SHP77 treated with DMSO at 0.1 percent for 48 hours (cell line): ENCODE measurements at regions not wholly inside any gene's neighbourhood (a gene's known extent, or its start where the extent isn't known, plus 50 kb on each side); places are given as distances from the start of the nearest gene placed in this dataset.
"Not testable (repeated sequence)": the region's sequence is repeated elsewhere in the genome, so short reads cannot be mapped to it uniquely, and the experiment has no call there.

ENCODE experiments used
- DNase-seq: peaks from one replicate; lab custom pipeline; 2025; lab: John Stamatoyannopoulos, UW

DNA sequence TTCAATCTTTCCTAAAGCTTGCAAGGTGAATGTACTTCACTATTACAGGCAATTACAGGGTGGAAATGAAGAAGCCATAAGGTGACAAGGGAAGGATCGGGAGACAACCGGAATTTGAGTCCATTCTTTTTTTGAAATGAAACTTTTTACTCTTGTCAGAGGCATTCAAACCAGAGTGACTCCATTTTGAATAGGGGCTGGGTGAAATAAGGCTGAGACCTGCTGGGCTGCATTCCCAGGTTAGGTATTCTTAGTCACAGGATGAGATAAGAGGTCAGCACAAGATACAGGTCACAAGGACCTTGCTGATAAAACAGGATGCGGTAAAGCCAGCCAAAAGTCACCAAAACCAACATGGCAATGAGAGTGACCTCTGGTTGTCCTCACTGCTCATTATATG is 363.3 kb downstream of the TYW1 start:
- DNase-seq: no peak

DNA sequence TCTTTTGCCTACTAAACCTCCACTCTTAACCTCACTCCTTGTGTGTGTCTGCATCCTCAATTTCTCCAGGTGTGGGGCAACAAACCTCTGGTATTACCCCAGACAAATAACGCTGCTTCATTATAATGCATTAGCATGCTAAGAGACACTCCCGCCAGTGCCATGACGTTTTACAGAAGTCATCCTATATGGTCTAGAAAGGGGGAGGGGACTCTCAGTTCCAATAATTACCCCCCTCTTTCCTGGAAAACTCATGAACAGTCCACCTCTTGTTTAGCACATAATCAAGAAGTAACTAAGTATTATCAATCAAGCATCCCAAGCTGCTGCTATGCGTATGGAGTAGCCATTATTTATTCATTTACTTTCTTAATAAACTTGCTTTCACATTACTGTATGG is 364.5 kb downstream of the TYW1 start:
- DNase-seq: no peak

DNA sequence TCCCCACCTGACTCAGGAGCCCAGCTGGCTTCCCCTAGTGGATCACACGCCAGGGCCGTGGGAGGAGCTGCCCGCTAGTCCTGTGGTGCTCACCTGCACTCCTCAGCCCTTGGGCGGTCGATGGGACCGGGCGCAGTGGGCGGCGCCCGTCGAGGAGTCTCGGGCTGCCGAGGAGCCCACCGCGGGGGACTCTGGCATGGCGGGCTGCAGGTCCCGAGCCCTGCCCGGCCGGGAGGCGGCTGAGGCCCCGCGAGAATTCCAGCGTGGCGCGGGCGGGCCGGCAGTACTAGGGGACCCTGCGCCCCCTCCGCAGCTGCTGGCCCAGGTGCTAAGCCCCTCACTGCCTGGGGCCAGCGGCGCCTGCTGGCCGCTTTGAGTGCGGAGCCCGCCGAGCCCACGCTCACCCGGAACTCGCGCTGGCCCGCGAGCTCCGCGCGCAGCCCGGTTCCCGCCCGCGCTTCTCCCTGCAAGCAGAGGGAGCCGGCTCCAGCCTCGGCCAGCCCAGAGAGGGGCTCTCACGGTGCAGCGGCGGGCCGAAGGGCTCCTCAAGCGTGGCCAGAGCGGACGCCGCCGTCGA is 367.9 kb downstream of the TYW1 start:
- DNase-seq: no peak

DNA sequence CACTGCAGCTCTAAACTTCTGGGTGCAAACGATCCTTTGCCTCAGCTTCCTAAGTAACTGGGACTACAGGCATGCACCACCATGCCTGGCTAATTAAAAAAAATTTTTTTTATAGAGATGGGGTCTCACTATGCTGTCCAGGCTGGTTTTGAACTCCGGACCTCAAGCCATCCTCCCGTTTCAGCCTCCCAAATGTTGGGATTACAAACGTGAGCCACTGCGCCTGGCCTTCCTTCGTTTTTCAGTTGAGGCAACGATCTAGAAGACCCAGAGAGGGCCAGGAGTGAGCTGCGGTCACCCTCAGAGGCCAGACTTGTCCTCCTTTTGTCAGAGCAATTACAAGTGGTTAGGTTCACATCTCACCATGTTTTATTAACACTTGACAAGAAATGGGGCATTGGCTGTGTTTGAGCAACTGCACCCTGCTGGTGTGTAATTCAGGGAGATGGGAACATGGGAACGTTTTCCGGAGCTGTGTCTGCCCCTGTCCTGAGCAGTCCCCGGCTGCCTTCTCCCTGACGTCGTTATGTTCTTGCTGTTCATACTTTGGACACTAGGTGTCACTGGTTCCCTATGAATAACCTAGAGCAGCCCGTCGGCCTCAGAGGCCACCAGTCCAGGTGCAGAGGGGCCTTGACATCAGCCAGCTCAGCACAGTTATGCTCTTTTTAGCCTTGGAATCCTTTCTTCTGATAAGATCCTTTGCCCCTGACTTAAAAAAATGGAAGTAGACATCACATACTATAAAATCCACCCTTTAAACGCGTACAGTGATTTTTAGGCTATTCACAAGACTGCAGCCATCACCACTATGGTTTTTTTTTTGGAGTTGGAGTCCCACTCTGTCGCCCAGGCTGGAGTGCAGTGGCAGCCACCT is 375.0 kb downstream of the TYW1 start:
- peak; percentile 81 for DNase-seq

DNA sequence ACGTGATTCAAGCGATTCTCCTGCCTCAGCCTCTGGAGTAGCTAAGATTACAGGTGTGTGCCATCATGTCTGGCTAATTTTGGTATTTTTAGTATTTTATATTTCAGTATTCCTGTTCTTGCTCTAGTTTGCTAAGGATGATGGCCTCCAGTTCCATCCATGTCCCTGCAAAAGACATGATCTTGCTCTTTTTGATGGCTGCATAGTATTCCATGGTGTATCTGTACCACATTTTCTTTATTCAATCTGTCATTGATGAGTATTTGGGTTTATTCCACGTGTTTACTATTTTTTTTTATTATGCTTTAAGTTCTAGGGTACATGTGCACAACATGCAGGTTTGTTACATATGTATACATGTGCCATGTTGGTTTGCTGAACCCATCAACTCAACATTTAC is 376.8 kb downstream of the TYW1 start:
- not testable (repeated sequence) for DNase-seq

DNA sequence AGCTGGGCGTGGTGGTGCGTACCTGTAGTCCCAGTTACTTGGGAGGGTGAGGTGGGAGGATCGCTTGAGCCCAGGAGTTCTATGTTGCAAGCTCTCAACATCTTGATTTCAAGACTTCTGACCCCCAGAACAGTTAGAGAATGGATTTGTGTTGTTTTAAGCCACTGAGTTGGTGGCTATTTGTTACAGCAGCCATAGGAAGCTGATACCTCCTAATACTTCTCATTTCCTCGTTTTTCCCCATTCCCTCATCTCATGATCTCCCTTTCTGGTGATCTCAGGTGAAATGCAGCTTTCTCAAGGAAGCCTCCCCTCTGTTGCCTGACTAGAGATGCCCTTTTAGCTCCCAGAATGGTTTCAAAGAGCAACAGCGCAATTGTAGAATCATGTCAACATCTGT is 378.8 kb downstream of the TYW1 start:
- no peak for DNase-seq

DNA sequence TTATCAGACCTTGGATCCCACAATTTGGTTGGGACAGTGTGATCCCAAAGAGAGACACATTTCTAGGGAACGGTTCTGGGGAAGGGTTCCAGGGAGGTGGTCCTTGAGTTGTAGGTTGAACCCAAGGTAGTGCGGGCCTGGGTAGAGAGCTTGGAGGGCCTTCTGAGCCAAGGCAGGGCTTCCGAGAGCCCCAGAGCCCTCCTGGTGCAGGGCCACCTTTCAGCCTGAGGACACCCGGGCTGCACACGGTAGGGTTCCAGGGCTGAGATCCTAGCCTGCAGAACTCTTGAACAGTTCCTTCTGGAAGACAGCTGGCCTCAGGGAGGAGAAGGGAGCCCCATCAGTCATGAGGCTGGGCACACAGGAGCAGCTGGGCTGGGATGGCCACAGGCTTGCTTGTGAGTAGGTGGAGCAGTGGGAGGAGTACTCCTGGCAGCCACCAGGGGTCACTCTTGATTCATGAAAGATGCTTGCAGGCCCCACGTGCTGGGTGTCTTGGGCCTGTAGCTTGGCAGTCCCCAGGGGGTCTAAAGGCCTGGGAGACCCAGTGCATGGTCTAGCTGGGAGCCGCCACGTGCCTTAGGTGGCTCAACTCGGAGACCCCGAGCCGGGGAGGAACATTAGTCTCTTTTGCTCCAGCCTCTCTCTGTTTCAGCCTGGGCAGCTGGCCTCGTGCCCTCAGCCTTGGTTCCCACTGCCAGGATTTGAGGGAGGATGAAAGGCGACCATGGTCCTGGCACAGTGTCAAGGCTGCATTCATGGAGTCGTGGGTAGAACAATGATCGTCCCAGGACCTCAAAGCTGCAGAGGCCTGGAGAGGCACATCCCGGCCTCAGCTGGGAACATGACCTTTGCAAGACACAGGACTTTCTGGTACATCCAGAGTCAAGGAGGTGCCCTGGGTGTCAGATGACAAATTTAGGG is 381.6 kb downstream of the TYW1 start:
- DNase-seq: peak; percentile 64

DNA sequence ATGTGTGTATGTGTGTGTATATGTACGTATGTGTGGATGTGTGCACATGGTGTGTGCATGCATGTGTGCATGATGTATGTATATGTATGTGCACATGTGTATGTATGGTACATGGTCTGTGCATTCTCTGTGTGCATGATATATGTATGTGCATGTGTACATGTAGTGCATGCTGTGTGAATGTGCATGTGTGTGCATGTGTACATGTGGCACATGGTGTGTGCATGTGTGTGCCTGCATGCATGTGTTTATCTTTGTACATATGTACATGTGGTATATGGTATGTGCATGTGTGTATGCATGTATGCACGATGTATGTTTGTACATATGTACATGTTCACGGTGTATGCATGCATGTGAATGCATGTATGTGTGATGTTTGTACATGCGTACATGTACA is 383.7 kb downstream of the TYW1 start:
- DNase-seq: no peak

DNA sequence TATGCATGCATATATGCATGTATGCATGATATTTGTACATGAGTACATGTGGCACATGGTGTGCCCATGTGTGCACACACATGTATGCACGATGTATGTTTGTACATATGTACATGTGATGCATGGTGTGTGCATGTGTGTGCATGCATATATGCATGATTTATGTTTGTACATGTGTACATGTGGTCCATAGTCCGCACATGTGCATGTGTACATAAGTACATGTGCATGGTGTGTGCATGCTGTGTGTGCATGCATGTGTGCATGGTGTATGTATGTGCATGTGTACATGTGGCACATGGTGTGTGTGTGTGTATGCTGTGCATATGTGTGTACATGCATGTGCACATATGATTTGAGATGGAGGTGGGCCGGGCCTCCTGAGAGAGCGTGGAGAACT is 384.2 kb downstream of the TYW1 start:
- DNase-seq: no peak

DNA sequence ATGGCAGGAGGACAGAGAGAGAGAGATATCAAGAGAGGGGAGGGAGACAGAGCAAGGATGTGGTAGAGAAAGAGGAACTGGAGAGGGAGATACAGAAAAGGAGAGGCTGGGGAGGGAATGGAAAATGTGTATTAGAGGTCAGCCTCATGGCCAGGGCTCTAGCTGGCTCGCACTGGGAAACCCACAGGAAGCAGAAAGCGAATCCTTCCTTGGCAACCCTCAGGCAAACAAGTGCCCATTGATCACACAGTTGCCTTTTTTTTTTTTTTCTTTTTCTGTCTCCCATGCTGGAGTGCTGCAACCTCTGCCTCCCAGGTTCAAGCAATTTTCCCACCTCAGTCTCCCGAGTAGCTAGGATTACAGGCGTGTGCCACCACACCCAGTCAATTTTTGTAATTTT is 391.2 kb downstream of the TYW1 start:
- no peak for DNase-seq

DNA sequence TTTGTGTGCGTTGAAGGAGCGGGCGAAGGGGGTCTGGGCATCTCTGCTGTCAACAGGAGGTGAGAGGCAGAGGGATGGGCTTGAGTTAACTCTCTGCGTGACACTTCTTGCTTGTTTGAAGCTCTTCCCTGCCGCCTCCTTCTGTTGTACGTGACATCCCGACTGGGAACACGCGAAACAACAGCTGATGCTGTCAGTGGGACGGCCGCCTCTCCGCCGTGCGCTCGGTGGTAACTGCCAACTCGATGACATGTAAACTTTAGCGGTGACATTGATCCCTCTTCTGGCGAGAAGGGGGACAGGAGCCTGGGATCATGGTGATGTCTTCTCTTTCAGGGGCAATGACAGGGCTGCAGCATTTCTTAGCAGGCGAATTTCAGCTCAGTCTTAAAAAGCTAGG is 394.5 kb downstream of the TYW1 start:
- DNase-seq: no peak

DNA sequence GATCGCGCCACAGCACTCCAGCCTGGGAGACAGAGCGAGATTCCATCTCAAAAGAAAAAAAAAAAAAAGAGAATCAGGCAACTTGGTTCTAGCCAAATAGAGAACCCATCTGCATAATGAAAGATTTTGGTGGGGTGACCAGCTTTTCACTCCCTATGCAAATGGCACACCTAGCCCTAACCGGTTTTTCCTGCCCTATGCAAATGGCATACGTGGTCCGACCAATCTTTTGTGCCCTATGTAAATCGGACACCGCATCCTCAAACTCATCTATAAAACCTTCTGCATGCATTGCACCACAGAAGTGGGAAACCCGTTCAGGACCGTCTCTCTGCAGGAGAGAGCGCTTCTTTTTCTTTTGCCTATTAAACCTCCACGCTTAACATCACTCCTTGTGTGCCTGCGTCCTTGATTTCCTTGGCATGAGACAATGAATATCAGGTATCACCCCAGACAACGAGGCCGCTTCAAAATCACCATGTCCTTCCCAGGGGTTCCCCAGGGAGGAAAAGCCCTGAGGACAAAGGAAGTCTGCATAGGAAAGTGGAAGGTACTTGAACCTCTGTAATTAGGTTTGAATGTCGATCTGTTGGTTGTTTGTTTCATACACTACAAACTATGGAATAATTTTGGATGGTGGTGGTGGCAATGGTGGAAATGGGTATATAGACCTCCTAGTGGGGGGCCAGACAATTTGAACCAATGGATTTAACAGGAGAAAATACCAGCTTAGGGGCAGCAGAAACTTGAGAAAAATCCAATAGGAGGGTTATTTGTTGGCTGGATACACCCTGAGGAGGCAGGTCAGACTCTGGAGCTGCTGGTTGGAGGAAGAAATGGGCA is 396.2 kb downstream of the TYW1 start:
- DNase-seq: no peak

DNA sequence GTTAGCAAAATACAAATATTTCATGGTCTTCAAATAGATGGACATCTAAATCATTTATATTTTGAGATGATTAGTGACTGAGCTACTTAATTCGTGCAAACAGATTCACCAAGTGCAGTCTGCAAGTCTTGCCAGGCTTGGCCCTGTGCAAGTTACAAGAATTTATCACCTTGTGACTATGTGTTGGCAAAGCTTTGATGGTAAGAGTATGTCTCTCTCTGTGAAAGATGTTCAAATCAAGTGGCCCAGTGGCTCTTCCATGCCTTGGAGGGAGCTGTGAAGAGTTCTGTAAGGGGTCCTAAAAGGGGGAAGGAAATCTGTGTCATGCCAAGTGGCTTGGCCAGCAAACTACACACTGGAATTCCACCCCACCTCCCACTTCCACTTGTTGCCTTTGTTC is 397.3 kb downstream of the TYW1 start:
- DNase-seq: no peak

DNA sequence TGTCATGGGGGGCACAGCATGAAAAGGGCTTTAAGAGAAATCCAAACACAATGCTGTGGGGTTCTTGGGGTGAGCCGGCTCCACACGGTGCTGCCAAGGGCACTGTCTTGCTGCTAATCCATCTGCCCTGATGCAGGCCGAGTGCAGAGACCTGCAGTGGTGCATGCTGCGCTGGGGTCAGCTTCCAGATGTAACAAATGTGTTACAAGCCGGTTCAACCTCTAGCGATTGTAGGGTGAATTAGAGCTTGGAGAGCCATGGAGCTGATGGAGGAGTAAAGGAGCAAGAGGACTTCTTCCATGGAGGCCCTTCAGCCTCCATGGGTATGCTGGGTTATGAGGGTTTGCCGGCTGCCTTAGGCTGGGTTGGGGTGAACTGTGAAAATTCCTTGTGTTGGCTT is 402.3 kb downstream of the TYW1 start:
- DNase-seq: no peak

DNA sequence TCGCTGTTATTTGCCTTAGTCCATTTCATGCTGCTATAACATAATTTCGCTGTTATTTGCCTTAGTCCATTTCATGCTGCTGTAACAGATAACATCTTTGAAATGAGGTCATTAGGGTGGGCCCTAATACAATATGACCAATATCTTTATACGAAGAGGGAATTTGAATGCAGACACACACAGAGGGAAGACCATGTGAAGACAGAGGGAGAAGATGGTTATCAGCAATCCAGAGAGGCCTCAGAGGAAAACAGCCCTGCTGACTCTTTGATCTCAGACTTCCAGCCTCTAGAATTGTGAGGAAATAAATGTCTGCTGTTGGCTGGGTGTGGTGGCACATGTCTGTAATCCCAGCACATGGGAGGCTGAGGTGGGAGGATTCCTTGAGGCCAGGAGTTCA is 404.9 kb downstream of the TYW1 start:
- no peak for DNase-seq

DNA sequence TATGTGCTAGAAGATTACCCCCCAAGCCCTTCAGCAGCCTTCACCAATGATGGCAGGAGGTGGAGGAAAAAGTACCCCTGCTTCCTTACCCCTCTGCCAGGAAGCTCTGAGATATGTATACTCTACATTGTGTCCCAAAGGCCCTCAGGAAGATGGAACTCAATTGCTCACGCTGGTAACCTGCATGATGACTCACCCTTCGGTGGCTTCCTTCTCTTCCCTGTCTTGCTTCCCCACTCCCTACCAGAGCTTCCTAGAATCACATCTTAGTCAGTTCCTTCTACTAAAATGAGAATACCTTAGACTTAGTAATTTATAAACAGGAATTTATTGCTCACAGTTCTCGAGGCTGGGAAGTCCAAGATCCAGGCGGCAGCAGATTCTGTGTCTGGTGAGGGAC is 405.6 kb downstream of the TYW1 start:
- no peak for DNase-seq

DNA sequence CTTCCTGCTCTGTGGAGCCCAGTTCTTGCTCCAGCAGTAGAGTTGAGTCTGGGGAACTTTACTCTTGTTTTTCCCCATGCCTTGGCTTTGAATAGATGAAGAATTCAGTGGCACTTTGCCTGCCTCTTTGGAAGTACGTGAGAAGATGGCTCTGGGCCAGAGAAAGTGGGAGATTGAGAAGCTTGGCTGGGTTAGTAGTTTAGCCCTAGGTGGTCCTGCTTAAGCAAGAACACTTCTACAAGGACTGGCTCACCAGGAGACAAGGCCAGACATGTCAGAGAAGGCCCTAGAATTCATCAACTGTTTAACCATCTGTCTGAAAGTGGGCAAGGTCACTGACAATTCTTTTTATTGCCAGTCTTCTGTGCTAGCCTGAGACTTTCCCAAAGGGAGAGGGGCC is 410.3 kb downstream of the TYW1 start:
- no peak for DNase-seq

DNA sequence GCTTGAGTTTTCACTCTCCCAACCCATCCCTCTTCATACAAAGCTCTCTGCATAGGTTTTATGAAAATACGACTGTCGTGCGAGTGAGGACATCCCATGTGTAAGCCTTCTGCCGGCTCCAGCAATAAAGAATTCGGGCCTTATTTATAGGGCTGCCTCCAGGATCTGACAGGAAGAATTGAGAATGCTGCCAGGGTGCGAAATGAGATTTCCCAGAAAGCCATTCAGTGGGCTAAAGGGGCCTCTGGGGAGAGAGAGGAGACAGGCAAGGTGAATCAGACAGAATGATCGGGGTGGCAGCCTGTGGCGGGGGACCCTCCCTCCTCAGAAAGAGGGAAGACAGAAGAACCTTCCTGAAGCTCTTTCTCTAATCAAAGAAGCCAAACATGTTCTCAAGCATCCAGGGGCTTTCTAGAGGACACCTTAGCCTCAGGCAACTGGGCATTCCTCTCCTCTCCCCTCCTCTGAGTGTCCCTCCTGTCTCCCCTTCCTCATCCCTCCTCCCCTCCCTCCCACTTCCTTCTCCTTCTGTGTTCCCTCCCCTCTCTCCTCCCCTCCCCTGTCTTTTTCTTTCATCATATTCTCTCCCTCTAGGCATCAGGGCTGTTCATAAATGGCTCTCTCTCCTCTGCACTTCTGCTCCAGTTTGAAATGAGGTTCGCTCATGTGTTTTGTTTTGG is 410.9 kb downstream of the TYW1 start:
- no peak for DNase-seq

DNA sequence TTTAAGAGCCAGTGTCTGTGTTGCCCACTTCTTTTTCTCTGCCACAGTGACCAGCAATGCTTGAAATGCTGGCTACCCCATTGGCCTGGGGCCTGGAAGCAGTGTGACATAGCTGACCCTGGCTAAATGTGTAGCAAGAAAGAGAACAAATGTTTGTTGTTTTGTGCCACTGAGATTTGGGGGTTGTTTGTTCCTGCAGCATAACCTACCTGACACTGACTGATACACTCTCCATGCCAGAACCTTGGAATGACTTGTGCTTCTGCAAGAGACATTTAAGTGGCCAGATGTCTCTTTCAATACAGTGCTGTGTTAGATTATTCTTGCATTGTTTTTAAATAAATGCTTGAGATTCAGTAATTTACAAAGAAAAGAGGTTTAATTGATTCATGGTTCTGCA is 411.5 kb downstream of the TYW1 start:
- DNase-seq: no peak

DNA sequence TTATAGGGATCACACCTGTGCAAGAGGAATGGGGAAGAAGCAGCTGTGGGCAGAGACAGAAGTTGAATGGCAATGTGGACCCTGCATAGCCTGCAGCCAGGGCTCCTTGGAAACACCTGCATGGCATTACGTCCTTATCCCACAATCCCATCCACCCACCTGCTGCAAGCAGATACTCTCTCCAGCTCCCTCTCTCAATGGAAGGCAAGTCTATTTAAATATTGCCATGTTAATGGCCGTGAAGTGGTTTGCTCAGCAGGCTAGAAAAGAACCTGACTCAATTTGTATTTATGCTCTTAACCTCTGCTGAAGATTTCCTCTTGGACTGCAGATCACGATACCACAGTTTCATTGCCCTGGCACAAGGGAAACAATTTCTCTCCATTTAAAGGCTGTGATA is 417.0 kb downstream of the TYW1 start:
- DNase-seq: peak; percentile 28

DNA sequence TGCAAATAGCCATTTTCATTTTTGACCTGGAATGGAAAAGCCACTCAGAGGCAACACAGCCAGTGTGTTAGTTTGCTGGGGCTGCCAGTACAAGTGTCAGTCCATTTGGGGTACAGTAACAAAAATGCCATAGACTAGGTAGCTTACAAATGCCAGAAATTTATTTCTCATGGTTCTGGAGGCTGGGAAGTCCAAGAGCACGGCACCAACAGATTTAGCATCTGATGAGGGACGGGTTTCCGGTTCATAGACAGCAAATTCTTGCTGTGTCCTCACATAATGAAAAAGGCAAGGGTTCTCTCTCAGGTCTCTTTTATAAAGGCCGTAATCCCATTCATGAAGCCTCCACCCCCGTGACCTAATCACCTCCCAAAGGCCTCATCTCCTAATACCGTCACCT is 418.2 kb downstream of the TYW1 start:
- DNase-seq: no peak
